GM19467 (cell line): ENCODE measurements at regions not wholly inside any gene's neighbourhood (a gene's known extent, or its start where the extent isn't known, plus 50 kb on each side); places are given as distances from the start of the nearest gene placed in this dataset.
"Not testable (repeated sequence)": the region's sequence is repeated elsewhere in the genome, so short reads cannot be mapped to it uniquely, and the experiment has no call there.

Experiments
- ATAC-seq: cut with Tn5 transposase; IDR thresholded peaks from one replicate; pipeline ENCODE4 v1.9.1; 2021; ENCODE audit warnings: mild to moderate bottlenecking, moderate library complexity; ENCODE audit not compliant: unreplicated experiment

- no peak for ATAC-seq
Observed at GRCh38 chr6:140504776-140505175, 1130.3 kb upstream of the CITED2 start.

- no peak for ATAC-seq
Observed at GRCh38 chr6:140500849-140501248, 1126.4 kb upstream of the CITED2 start.

- ATAC-seq = no peak
Observed at GRCh38 chr6:140499607-140500006, 1125.2 kb upstream of the CITED2 start.

- no peak for ATAC-seq
Observed at GRCh38 chr6:140494321-140495108, 1120.1 kb upstream of the CITED2 start.

GRCh38 chr6:140493470-140493869 lies 1119.0 kb upstream of the CITED2 start:
- not testable (repeated sequence) for ATAC-seq

- no peak for ATAC-seq
Observed at GRCh38 chr6:140490081-140490480, 1115.6 kb upstream of the CITED2 start.

GRCh38 chr6:140487586-140487985 lies 1113.1 kb upstream of the CITED2 start:
- ATAC-seq = no peak

- ATAC-seq = no peak
Observed at GRCh38 chr6:140486450-140487361, 1112.3 kb upstream of the CITED2 start.

GRCh38 chr6:140485740-140486449 lies 1111.4 kb upstream of the CITED2 start:
- ATAC-seq = no peak

GRCh38 chr6:140480852-140481251 lies 1106.4 kb upstream of the CITED2 start:
- no peak for ATAC-seq

- no peak for ATAC-seq
Observed at GRCh38 chr6:140478631-140479030, 1104.2 kb upstream of the CITED2 start.

GRCh38 chr6:140475086-140475485 lies 1100.6 kb upstream of the CITED2 start:
- no peak for ATAC-seq

- ATAC-seq = no peak
Observed at GRCh38 chr6:140464720-140465119, 1090.3 kb upstream of the CITED2 start.

GRCh38 chr6:140463312-140463710 lies 1088.9 kb upstream of the CITED2 start:
- no peak for ATAC-seq

GRCh38 chr6:140462453-140463311 lies 1088.2 kb upstream of the CITED2 start:
- no peak for ATAC-seq

GRCh38 chr6:140462076-140462452 lies 1087.6 kb upstream of the CITED2 start:
- no peak for ATAC-seq

- ATAC-seq = no peak
Observed at GRCh38 chr6:140460267-140460666, 1085.8 kb upstream of the CITED2 start.

- ATAC-seq = no peak
Observed at GRCh38 chr6:140459209-140459608, 1084.8 kb upstream of the CITED2 start.

GRCh38 chr6:140446241-140446640 lies 1071.8 kb upstream of the CITED2 start:
- ATAC-seq = no peak

- ATAC-seq = no peak
Observed at GRCh38 chr6:140445474-140446004, 1071.1 kb upstream of the CITED2 start.
